ENCODE measurements at regions not wholly inside any gene's neighbourhood (a gene's known extent, or its start where the extent isn't known, plus 50 kb on each side); places are given as distances from the start of the nearest gene placed in this dataset.

- Histone ChIP-seq H3K9me3 (ENCODE audit: control insufficient read depth, insufficient read depth, low read depth, low read length) (no peaks in the 10 kb centered on the region), H3K36me3 (ENCODE audit: control insufficient read depth in 2 of 2, insufficient read depth in 1 of 2, low read length in 2 of 2) (no peaks in the 10 kb centered on the region), H3K4me1 (ENCODE audit: control insufficient read depth, insufficient read depth, low read length) (no peaks in the 10 kb centered on the region), H3K27ac (ENCODE audit: extremely low read depth, low read depth, low read length) (no peak overlapping the region), H3K4me3 (ENCODE audit: low read depth, low read length) (no peak overlapping the region)
- CTCF ChIA-PET: interaction anchor here (0.6 kb wide), 2 partner anchors 26 to 32 kb away, joined by 3 read pairs; no protein-coding TSS in a partner anchor
- POLR2A ChIA-PET: no interaction called here
- no peak for TF ChIP-seq REPIN1 (tag by site-specific recombination; IDR thresholded peaks at IDR 0.05; ENCODE audit: low read depth)
- no peak for TF ChIP-seq ZNF16 (tag by site-specific recombination; IDR thresholded peaks at IDR 0.05; ENCODE audit: low read depth)
- no peak for TF ChIP-seq SP2 (tag by site-specific recombination; IDR thresholded peaks at IDR 0.05)
- TF ChIP-seq ZNF2 (tag by site-specific recombination; IDR thresholded peaks at IDR 0.05): no peak
- no peak for TF ChIP-seq ZNF416 (tag by site-specific recombination; IDR thresholded peaks at IDR 0.05)
- no peak for TF ChIP-seq OSR2 (tag by site-specific recombination; IDR thresholded peaks at IDR 0.05)
- TF ChIP-seq ZNF580 (tag by site-specific recombination; IDR thresholded peaks at IDR 0.05): no peak
- no peak for TF ChIP-seq ZNF391 (tag by site-specific recombination; IDR thresholded peaks at IDR 0.05; ENCODE audit: borderline replicate concordance, low read depth)
- TF ChIP-seq ZNF146 (tag by site-specific recombination; IDR thresholded peaks at IDR 0.05): no peak
- TF ChIP-seq ZSCAN23 (tag by site-specific recombination; IDR thresholded peaks at IDR 0.05): no peak
- TF ChIP-seq KLF17 (tag by site-specific recombination; IDR thresholded peaks at IDR 0.05): no peak
- TF ChIP-seq ZSCAN5A (tag by site-specific recombination; IDR thresholded peaks at IDR 0.05): no peak
- TF ChIP-seq ZNF48 (tag by site-specific recombination; IDR thresholded peaks at IDR 0.05): no peak
- TF ChIP-seq ZNF645 (tag by site-specific recombination; IDR thresholded peaks at IDR 0.05): no peak
- TF ChIP-seq PRDM4 (tag by site-specific recombination; IDR thresholded peaks at IDR 0.05): no peak
These were observed 152.7 kb downstream of the URB2 start for GRCh38 chr1:229778794-229779193.

- H3K9me3 ChIP-seq (ENCODE audit: control insufficient read depth, insufficient read depth, low read depth, low read length): no peaks in the 10 kb centered on the region
- no peaks in the 10 kb centered on the region for H3K36me3 ChIP-seq (ENCODE audit: control insufficient read depth in 2 of 2, insufficient read depth in 1 of 2, low read length in 2 of 2)
- H3K27ac ChIP-seq (ENCODE audit: extremely low read depth, low read depth, low read length): no peak overlapping the region
- peak; percentile 72 for TF ChIP-seq SCRT1 (tag by site-specific recombination; IDR thresholded peaks at IDR 0.05; ENCODE audit: borderline replicate concordance)
- TF ChIP-seq SCRT2 (tag by site-specific recombination; IDR thresholded peaks at IDR 0.05): peak; percentile 94
- TF ChIP-seq KLF9 (tag by site-specific recombination; IDR thresholded peaks at IDR 0.05; ENCODE audit: low read depth): no peak
- POLR2A ChIA-PET: no interaction called here
- H3K4me1 ChIP-seq (ENCODE audit: control insufficient read depth, insufficient read depth, low read length): no peaks in the 10 kb centered on the region
- CTCF ChIA-PET: no interaction called here
- no peak overlapping the region for H3K4me3 ChIP-seq (ENCODE audit: low read depth, low read length)
These were observed 155.4 kb downstream of the URB2 start for GRCh38 chr1:229781453-229781852.

Data from HEK293 (cell line).